ENCODE measurements at regions not wholly inside any gene's neighbourhood (a gene's known extent, or its start where the extent isn't known, plus 50 kb on each side); places are given as distances from the start of the nearest gene placed in this dataset.
A peak's percentile ranks its signal among the peaks of the same experiment; 100 is the strongest.
"Not testable (repeated sequence)": the region's sequence is repeated elsewhere in the genome, so short reads cannot be mapped to it uniquely, and the experiment has no call there.

DNA sequence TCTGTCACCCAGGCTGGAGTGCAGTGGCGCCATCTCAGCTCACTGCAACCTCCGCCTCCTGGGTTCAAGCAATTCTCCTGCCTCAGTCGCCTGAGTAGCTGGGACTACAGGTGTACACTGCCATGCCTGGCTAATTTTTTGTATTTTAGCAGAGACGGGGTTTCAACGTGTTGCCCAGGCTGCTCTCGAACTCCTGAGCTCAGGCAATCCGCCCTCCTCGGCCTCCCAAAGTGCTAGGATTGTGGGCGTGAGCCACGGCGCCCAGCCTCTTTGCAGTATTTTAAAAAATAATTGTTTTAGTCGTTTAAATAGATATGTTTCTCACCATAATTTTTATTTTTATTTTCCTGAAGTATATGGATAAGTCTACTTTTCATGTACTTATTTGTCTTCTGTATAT is 452.9 kb upstream of the SPTLC3 start:
- peaks cover 7 to 12% of the 10 kb centered on the region in 2 donors for H3K4me1 ChIP-seq (replicated peaks in 1 of 2)
- 25 to 96% (median 87%) methylated on average over 3 to 11 of the region's 12 CpGs for WGBS, 10 experiments
- H3K4me3 ChIP-seq; ATAC-seq (replicated peaks in 6 of 8); in situ Hi-C loops (cut with MboI; ENCODE audit: low pct_unique_long_range_greater_than_20kb in 2 of 9, low sequenced_read_pairs in 9 of 9, unreplicated experiment in 9 of 9); H3K27ac ChIP-seq: not testable (repeated sequence)

DNA sequence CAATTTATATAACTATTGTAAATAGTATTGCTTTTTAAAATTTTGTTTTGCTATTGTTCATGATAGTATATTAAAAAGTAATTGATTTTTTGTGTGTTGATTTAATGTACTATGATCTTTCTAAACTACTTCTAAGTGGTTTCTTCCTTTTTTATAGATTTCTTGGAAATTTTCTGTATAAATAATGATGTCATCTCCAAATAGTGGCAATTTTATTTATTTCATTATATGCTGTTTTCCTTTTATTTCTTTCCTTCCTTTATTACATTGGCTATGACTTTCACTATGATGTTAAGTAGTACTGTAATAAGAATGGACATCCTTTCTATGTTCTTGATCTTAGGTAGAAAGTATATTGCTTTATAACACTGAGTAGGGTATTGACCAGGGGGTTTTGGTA is 451.5 kb upstream of the SPTLC3 start:
- H3K4me1 ChIP-seq (replicated peaks in 1 of 2): peaks cover 7 to 12% of the 10 kb centered on the region in 2 donors
- H3K4me3 ChIP-seq: no peak overlapping the region
- in situ Hi-C loops (cut with MboI; ENCODE audit: low pct_unique_long_range_greater_than_20kb in 2 of 9, low sequenced_read_pairs in 9 of 9, unreplicated experiment in 9 of 9): no loop called here
- ATAC-seq (replicated peaks in 6 of 8): no peak
- no peak overlapping the region for H3K27ac ChIP-seq

GRCh38 chr20:12564979-12565378 is 443.8 kb upstream of the SPTLC3 start:
- in situ Hi-C loops (cut with MboI; ENCODE audit: low pct_unique_long_range_greater_than_20kb in 2 of 9, low sequenced_read_pairs in 9 of 9, unreplicated experiment in 9 of 9): no loop called here
- H3K4me3 ChIP-seq: no peak overlapping the region
- WGBS, 10 experiments: 8 to 89% (median 62%) methylated on average over 1 to 4 of the region's 4 CpGs; no CpG with 5 or more reads in 1 of the 10 experiments
- peak in 5 of 8 experiments; percentile 47 to 92 (median 84) for ATAC-seq (replicated peaks in 6 of 8)
- H3K27ac ChIP-seq: no peak overlapping the region
- H3K4me1 ChIP-seq (replicated peaks in 1 of 2): peaks cover 3 to 14% of the 10 kb centered on the region in 2 donors

- in situ Hi-C loops (cut with MboI; ENCODE audit: low pct_unique_long_range_greater_than_20kb in 2 of 9, low sequenced_read_pairs in 9 of 9, unreplicated experiment in 9 of 9): no loop called here
- peaks cover 3 to 14% of the 10 kb centered on the region in 2 donors for H3K4me1 ChIP-seq (replicated peaks in 1 of 2)
- WGBS, 10 experiments: 6 to 100% (median 84%) methylated on average over 1 to 3 of the region's 3 CpGs; no CpG with 5 or more reads in 2 of the 10 experiments
Observed at GRCh38 chr20:12566596-12566995, 442.2 kb upstream of the SPTLC3 start.

GRCh38 chr20:12570371-12570770 is 438.4 kb upstream of the SPTLC3 start:
- Histone ChIP-seq H3K4me1 (replicated peaks in 1 of 2) (peaks cover 0 to 2% of the 10 kb centered on the region in 2 donors), H3K27ac (no peak overlapping the region), H3K4me3 (no peak overlapping the region)
- 0 to 36% (median 13%) methylated on average over 1 of the region's 1 CpG; no CpG with 5 or more reads in 4 of the 10 experiments for WGBS, 10 experiments
- in situ Hi-C loops (cut with MboI; ENCODE audit: low pct_unique_long_range_greater_than_20kb in 2 of 9, low sequenced_read_pairs in 9 of 9, unreplicated experiment in 9 of 9): no loop called here
- peak in 6 of 8 experiments; percentile 16 to 89 (median 66) for ATAC-seq (replicated peaks in 6 of 8)

More at GRCh38 chr20:12566596-12566995, 442.2 kb upstream of the SPTLC3 start:
- Histone ChIP-seq H3K4me3 (no peak overlapping the region), H3K27ac (no peak overlapping the region)
- no peak for ATAC-seq (replicated peaks in 6 of 8)

DNA sequence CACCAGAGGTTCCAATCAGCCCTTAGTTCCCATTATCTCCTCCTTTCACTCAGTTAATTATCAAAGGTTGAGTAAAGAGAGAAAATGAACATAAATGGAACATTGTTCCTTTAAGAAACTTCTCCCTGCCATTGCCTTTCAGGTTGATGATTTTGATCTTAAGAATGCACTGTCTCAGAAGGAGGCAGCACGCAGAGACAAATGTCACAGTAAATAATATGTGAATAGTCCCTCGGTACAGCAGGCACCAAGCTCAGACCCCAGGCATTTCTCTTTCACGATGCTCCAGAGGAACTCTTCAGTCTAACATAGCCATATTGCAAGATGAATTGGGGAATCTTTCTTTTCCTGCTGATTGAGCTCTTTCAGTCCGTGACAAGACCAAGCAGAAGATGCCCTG is 435.3 kb upstream of the SPTLC3 start:
- WGBS, 10 experiments: 5 to 64% (median 51%) methylated on average over 1 to 4 of the region's 4 CpGs; no CpG with 5 or more reads in 2 of the 10 experiments
- ATAC-seq (replicated peaks in 6 of 8): no peak
- Histone ChIP-seq H3K27ac (no peak overlapping the region), H3K4me3 (no peak overlapping the region), H3K4me1 (replicated peaks in 1 of 2) (no peaks in the 10 kb centered on the region)
- in situ Hi-C loops (cut with MboI; ENCODE audit: low pct_unique_long_range_greater_than_20kb in 2 of 9, low sequenced_read_pairs in 9 of 9, unreplicated experiment in 9 of 9): no loop called here

GRCh38 chr20:12575352-12576095 is 433.2 kb upstream of the SPTLC3 start:
- in situ Hi-C loops (cut with MboI; ENCODE audit: low pct_unique_long_range_greater_than_20kb in 2 of 9, low sequenced_read_pairs in 9 of 9, unreplicated experiment in 9 of 9): no loop called here
- ATAC-seq (replicated peaks in 6 of 8): peak in 2 of 8 experiments; percentile 34 to 53
- Histone ChIP-seq H3K4me1 (replicated peaks in 1 of 2) (no peaks in the 10 kb centered on the region), H3K4me3 (no peak overlapping the region), H3K27ac (no peak overlapping the region)
- WGBS, 10 experiments: 0 to 100% (median 85%) methylated on average over 1 to 4 of the region's 4 CpGs; no CpG with 5 or more reads in 1 of the 10 experiments

GRCh38 chr20:12577213-12577612 is 431.6 kb upstream of the SPTLC3 start:
- no peak for ATAC-seq (replicated peaks in 6 of 8)
- Histone ChIP-seq H3K27ac (no peak overlapping the region), H3K4me3 (no peak overlapping the region), H3K4me1 (replicated peaks in 1 of 2) (no peaks in the 10 kb centered on the region)
- in situ Hi-C loops (cut with MboI; ENCODE audit: low pct_unique_long_range_greater_than_20kb in 2 of 9, low sequenced_read_pairs in 9 of 9, unreplicated experiment in 9 of 9): no loop called here
- WGBS, 10 experiments: 0 to 100% (median 57%) methylated on average over 1 of the region's 1 CpG; no CpG with 5 or more reads in 3 of the 10 experiments

- no peak overlapping the region for H3K4me3 ChIP-seq
- no peak overlapping the region for H3K27ac ChIP-seq
- no peaks in the 10 kb centered on the region for H3K4me1 ChIP-seq (replicated peaks in 1 of 2)
- in situ Hi-C loops (cut with MboI; ENCODE audit: low pct_unique_long_range_greater_than_20kb in 2 of 9, low sequenced_read_pairs in 9 of 9, unreplicated experiment in 9 of 9): no loop called here
- 2 to 94% (median 69%) methylated on average over 2 to 5 of the region's 5 CpGs; no CpG with 5 or more reads in 1 of the 10 experiments for WGBS, 10 experiments
- ATAC-seq (replicated peaks in 6 of 8): no peak
Observed at GRCh38 chr20:12581644-12582289, 427.0 kb upstream of the SPTLC3 start.

GRCh38 chr20:12582710-12583109 is 426.1 kb upstream of the SPTLC3 start:
- H3K27ac ChIP-seq: not testable (repeated sequence)
- no CpG with 5 or more reads among the region's 14 CpGs for WGBS, 10 experiments

DNA sequence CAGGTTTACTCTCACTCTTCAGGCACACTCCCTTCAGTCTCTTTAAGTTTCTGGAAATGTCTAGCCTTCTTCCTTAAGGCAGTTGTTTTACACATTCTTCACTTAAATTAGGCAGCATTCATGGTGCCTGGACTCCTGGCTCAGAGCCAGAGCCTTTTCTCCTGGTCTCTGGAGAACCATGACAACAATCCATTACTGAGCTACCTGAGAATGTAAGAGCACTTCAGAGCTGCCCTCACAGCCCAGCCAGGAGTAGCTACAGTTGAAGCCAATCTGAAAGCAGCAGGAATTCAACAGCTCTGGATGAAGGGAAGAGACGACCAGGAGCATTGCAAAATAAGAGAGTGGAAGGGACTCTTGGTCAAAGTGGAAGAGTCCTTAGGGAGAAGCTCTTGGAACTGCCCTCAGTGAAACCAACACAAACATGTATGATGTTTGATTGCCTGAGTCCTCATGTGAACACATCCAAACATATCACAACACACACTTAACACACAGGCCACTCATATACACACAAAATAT is 416.8 kb upstream of the SPTLC3 start:
- Histone ChIP-seq H3K27ac (no peak overlapping the region), H3K4me3 (no peak overlapping the region), H3K4me1 (replicated peaks in 1 of 2) (peaks cover 0 to 10% of the 10 kb centered on the region in 2 donors)
- in situ Hi-C loops (cut with MboI; ENCODE audit: low pct_unique_long_range_greater_than_20kb in 2 of 9, low sequenced_read_pairs in 9 of 9, unreplicated experiment in 9 of 9): no loop called here
- WGBS, 10 experiments: 0 to 20% (median 14%) methylated on average over 1 of the region's 1 CpG; no CpG with 5 or more reads in 7 of the 10 experiments
- ATAC-seq (replicated peaks in 6 of 8): peak in 1 of 8 experiments; percentile 25

More at GRCh38 chr20:12582710-12583109, 426.1 kb upstream of the SPTLC3 start:
- H3K4me3 ChIP-seq; ATAC-seq (replicated peaks in 6 of 8); H3K4me1 ChIP-seq (replicated peaks in 1 of 2); in situ Hi-C loops (cut with MboI; ENCODE audit: low pct_unique_long_range_greater_than_20kb in 2 of 9, low sequenced_read_pairs in 9 of 9, unreplicated experiment in 9 of 9): not testable (repeated sequence)

GRCh38 chr20:12592756-12593155 is 416.0 kb upstream of the SPTLC3 start:
- 0 to 100% (median 90%) methylated on average over 1 to 3 of the region's 4 CpGs; no CpG with 5 or more reads in 3 of the 10 experiments for WGBS, 10 experiments
- Histone ChIP-seq H3K4me3 (no peak overlapping the region), H3K4me1 (replicated peaks in 1 of 2) (peaks cover 0 to 10% of the 10 kb centered on the region in 2 donors), H3K27ac (no peak overlapping the region)
- ATAC-seq (replicated peaks in 6 of 8): no peak
- in situ Hi-C loops (cut with MboI; ENCODE audit: low pct_unique_long_range_greater_than_20kb in 2 of 9, low sequenced_read_pairs in 9 of 9, unreplicated experiment in 9 of 9): no loop called here

DNA sequence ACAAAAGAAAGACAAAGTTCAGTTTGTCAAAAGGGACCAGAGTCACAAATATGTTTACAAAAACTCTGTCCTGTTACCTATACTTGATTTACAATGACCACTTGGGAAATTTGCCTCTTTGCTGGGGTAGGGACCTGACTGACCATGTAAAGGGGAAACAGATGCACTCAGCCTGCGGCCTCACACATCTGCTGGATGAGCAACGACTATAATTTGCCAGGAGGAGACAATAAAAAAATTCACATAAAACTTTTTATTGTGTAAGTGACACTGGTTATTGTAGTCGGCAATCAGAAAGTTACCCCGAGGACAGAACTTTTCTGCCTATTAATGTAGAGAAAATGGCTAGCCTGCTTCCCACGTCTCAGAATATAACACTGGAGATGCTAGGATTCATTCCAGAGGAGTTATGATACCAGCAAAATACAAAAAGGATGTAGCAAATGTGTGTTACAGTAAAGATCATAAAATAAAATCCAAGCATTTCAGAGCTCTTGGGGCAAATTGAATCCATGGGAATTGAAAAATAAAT is 415.4 kb upstream of the SPTLC3 start:
- Histone ChIP-seq H3K27ac (no peak overlapping the region), H3K4me3 (no peak overlapping the region), H3K4me1 (replicated peaks in 1 of 2) (peaks cover 0 to 10% of the 10 kb centered on the region in 2 donors)
- in situ Hi-C loops (cut with MboI; ENCODE audit: low pct_unique_long_range_greater_than_20kb in 2 of 9, low sequenced_read_pairs in 9 of 9, unreplicated experiment in 9 of 9): no loop called here
- ATAC-seq (replicated peaks in 6 of 8): no peak
- 4 to 94% (median 61%) methylated on average over 2 to 5 of the region's 5 CpGs; no CpG with 5 or more reads in 2 of the 10 experiments for WGBS, 10 experiments
